ENCODE measurements at regions not wholly inside any gene's neighbourhood (a gene's known extent, or its start where the extent isn't known, plus 50 kb on each side); places are given as distances from the start of the nearest gene placed in this dataset.

DNA sequence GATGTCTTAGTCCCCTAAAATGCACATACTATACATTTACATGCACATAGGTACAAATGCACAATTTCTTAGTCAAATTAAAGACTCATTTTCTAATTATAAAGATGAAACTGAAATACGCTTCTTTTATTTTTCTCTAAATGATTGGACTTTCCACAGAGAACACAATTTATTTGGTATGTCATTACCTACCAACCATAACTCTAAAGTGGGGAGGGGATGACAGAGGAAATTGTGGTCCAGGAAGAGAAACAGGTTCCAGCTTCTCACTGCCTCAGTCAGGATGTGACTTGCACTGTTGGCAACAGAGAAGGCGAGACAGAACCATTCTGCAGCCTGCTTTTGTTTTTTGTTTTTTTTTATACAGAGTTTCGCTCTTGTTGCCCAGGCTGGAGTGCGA lies 1189.2 kb downstream of the PLA2G4A start (continued):
- TF ChIP-seq, protein P1, sequence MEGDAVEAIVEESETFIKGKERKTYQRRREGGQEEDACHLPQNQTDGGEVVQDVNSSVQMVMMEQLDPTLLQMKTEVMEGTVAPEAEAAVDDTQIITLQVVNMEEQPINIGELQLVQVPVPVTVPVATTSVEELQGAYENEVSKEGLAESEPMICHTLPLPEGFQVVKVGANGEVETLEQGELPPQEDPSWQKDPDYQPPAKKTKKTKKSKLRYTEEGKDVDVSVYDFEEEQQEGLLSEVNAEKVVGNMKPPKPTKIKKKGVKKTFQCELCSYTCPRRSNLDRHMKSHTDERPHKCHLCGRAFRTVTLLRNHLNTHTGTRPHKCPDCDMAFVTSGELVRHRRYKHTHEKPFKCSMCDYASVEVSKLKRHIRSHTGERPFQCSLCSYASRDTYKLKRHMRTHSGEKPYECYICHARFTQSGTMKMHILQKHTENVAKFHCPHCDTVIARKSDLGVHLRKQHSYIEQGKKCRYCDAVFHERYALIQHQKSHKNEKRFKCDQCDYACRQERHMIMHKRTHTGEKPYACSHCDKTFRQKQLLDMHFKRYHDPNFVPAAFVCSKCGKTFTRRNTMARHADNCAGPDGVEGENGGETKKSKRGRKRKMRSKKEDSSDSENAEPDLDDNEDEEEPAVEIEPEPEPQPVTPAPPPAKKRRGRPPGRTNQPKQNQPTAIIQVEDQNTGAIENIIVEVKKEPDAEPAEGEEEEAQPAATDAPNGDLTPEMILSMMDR (conservative IDR thresholded peaks at IDR 0.05; ENCODE audit: low read depth in 2 of 2) = no peak
- no peak for TF ChIP-seq JUNB (IDR thresholded peaks at IDR 0.05; ENCODE audit: unreplicated experiment)

DNA sequence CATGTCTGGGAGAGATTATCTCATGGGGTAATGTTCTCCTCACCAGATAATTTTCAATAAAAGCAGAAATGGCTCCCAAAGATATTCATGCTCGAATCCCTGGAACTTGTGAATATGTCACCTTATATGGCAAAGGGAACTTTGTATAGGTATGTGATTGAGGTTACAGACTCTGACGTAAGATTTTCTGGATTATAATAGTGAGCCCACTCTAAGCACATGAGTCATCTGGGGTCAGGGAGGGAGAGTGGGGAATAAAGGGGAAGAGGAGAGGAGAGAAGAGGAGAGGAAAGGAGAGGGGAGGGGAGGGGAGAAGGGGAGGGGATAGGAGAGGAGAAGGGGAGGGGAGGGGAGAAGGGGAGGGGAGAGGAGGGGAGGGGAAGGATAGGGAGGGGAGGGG lies 1193.9 kb downstream of the PLA2G4A start:
- Histone ChIP-seq H3K27me3 (ENCODE audit: insufficient read depth) (no peaks in the 10 kb centered on the region), H3K4me2 (no peak overlapping the region), H2AFZ (no peak overlapping the region), H3K27ac (ENCODE audit: low read depth) (no peak overlapping the region), H3F3A (replicated peaks; ENCODE audit: low read depth) (no peaks in the 10 kb centered on the region), H3K36me3 (ENCODE audit: insufficient read depth) (no peaks in the 10 kb centered on the region), H4K20me1 (replicated peaks; ENCODE audit: insufficient read depth) (no peaks in the 10 kb centered on the region), H3K79me2 (replicated peaks; ENCODE audit: insufficient read depth) (no peaks in the 10 kb centered on the region), H3K9me2 (ENCODE audit: insufficient read depth) (no peaks in the 10 kb centered on the region; the same call in 1 of the 2 replicates), H3K4me1 (ENCODE audit: insufficient read depth) (no peaks in the 10 kb centered on the region), H3K4me3 (no peak overlapping the region)
- ATAC-seq = no peak
- Mint-ChIP-seq H3K4me3 (no peak overlapping the region), H3K36me3 (ENCODE audit: low read depth) (no peaks in the 10 kb centered on the region), H3K4me1 (no peaks in the 10 kb centered on the region), H3K27ac (no peak overlapping the region), H3K27me3 (ENCODE audit: insufficient read depth, low read depth, poor library complexity) (peaks cover 2% of the 10 kb centered on the region), H3K9me3 (no peaks in the 10 kb centered on the region)
- TF ChIP-seq JUNB (IDR thresholded peaks at IDR 0.05; ENCODE audit: unreplicated experiment) = no peak
- TF ChIP-seq CREB1 (CRISPR knock-in tag; IDR thresholded peaks at IDR 0.05; ENCODE audit: low read depth) = no peak
- TF ChIP-seq EZH2 (IDR thresholded peaks at IDR 0.05; ENCODE audit: low read depth, unreplicated experiment) = no peak
- TF ChIP-seq, protein P2, sequence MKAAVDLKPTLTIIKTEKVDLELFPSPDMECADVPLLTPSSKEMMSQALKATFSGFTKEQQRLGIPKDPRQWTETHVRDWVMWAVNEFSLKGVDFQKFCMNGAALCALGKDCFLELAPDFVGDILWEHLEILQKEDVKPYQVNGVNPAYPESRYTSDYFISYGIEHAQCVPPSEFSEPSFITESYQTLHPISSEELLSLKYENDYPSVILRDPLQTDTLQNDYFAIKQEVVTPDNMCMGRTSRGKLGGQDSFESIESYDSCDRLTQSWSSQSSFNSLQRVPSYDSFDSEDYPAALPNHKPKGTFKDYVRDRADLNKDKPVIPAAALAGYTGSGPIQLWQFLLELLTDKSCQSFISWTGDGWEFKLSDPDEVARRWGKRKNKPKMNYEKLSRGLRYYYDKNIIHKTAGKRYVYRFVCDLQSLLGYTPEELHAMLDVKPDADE (IDR thresholded peaks at IDR 0.05) = no peak
- TF ChIP-seq, protein P1 (conservative IDR thresholded peaks at IDR 0.05; ENCODE audit: low read depth in 2 of 2) = no peak
- TF ChIP-seq, protein P3, sequence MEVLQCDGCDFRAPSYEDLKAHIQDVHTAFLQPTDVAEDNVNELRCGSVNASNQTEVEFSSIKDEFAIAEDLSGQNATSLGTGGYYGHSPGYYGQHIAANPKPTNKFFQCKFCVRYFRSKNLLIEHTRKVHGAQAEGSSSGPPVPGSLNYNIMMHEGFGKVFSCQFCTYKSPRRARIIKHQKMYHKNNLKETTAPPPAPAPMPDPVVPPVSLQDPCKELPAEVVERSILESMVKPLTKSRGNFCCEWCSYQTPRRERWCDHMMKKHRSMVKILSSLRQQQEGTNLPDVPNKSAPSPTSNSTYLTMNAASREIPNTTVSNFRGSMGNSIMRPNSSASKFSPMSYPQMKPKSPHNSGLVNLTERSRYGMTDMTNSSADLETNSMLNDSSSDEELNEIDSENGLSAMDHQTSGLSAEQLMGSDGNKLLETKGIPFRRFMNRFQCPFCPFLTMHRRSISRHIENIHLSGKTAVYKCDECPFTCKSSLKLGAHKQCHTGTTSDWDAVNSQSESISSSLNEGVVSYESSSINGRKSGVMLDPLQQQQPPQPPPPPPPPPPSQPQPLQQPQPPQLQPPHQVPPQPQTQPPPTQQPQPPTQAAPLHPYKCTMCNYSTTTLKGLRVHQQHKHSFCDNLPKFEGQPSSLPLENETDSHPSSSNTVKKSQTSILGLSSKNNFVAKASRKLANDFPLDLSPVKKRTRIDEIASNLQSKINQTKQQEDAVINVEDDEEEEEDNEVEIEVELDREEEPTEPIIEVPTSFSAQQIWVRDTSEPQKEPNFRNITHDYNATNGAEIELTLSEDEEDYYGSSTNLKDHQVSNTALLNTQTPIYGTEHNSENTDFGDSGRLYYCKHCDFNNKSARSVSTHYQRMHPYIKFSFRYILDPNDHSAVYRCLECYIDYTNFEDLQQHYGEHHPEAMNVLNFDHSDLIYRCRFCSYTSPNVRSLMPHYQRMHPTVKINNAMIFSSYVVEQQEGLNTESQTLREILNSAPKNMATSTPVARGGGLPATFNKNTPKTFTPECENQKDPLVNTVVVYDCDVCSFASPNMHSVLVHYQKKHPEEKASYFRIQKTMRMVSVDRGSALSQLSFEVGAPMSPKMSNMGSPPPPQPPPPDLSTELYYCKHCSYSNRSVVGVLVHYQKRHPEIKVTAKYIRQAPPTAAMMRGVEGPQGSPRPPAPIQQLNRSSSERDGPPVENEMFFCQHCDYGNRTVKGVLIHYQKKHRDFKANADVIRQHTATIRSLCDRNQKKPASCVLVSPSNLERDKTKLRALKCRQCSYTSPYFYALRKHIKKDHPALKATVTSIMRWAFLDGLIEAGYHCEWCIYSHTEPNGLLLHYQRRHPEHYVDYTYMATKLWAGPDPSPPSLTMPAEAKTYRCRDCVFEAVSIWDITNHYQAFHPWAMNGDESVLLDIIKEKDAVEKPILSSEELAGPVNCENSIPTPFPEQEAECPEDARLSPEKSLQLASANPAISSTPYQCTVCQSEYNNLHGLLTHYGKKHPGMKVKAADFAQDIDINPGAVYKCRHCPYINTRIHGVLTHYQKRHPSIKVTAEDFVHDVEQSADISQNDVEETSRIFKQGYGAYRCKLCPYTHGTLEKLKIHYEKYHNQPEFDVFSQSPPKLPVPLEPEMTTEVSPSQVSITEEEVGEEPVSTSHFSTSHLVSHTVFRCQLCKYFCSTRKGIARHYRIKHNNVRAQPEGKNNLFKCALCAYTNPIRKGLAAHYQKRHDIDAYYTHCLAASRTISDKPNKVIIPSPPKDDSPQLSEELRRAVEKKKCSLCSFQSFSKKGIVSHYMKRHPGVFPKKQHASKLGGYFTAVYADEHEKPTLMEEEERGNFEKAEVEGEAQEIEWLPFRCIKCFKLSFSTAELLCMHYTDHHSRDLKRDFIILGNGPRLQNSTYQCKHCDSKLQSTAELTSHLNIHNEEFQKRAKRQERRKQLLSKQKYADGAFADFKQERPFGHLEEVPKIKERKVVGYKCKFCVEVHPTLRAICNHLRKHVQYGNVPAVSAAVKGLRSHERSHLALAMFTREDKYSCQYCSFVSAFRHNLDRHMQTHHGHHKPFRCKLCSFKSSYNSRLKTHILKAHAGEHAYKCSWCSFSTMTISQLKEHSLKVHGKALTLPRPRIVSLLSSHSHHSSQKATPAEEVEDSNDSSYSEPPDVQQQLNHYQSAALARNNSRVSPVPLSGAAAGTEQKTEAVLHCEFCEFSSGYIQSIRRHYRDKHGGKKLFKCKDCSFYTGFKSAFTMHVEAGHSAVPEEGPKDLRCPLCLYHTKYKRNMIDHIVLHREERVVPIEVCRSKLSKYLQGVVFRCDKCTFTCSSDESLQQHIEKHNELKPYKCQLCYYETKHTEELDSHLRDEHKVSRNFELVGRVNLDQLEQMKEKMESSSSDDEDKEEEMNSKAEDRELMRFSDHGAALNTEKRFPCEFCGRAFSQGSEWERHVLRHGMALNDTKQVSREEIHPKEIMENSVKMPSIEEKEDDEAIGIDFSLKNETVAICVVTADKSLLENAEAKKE (CRISPR knock-in tag; IDR thresholded peaks at IDR 0.05) = no peak
- no peak for TF ChIP-seq ZNF114 (CRISPR knock-in tag; IDR thresholded peaks at IDR 0.05)
- no peak for DNase-seq (ENCODE audit: low spot score)

All from GM23338 (cell line).